ENCODE measurements at regions not wholly inside any gene's neighbourhood (a gene's known extent, or its start where the extent isn't known, plus 50 kb on each side); places are given as distances from the start of the nearest gene placed in this dataset.

DNA sequence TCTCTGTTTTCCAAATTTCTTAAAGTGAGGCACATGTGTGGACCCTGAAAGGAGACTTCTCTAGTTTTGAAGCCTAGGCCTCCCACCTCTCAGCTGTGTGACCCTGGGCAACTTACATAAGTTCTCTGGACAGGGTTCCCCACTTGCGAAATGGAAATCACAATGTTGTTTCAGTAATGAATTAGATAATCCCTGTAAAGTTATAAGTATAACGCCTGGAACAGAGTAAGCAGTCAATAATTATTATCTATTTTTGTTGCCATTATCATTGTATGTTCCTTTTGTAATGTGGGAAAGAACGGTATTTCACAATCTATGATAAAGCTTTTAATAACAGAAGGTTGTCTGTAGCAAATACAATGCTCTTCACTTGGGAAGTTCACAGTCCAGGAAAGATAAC lies 437.3 kb upstream of the ZNF507 start:
- no peak overlapping the region for H3K27ac ChIP-seq (ENCODE audit: low read depth in 2 of 2, low read length in 1 of 2)
- H3K36me3 ChIP-seq (ENCODE audit: control insufficient read depth in 2 of 2, insufficient read depth in 2 of 2, low read length in 1 of 2), result no peaks in the 10 kb centered on the region
- peaks cover 0 to 2% of the 10 kb centered on the region in 2 donors for H3K4me1 ChIP-seq (ENCODE audit: control insufficient read depth in 2 of 2, insufficient read depth in 2 of 2, low read length in 1 of 2)
- no peaks in the 10 kb centered on the region for H3K27me3 ChIP-seq (ENCODE audit: control insufficient read depth in 1 of 2, insufficient read depth in 2 of 2, low read length in 2 of 2)
- no peaks in the 10 kb centered on the region for H3K9me3 ChIP-seq (ENCODE audit: control insufficient read depth in 2 of 2, insufficient read depth in 1 of 2, low read depth in 1 of 2, low read length in 1 of 2)
- 55 to 71% methylated on average over 3 of the region's 3 CpGs for WGBS, 2 donors
- H3K4me3 ChIP-seq (ENCODE audit: low read depth in 1 of 2, low read length in 2 of 2), result no peak overlapping the region

DNA sequence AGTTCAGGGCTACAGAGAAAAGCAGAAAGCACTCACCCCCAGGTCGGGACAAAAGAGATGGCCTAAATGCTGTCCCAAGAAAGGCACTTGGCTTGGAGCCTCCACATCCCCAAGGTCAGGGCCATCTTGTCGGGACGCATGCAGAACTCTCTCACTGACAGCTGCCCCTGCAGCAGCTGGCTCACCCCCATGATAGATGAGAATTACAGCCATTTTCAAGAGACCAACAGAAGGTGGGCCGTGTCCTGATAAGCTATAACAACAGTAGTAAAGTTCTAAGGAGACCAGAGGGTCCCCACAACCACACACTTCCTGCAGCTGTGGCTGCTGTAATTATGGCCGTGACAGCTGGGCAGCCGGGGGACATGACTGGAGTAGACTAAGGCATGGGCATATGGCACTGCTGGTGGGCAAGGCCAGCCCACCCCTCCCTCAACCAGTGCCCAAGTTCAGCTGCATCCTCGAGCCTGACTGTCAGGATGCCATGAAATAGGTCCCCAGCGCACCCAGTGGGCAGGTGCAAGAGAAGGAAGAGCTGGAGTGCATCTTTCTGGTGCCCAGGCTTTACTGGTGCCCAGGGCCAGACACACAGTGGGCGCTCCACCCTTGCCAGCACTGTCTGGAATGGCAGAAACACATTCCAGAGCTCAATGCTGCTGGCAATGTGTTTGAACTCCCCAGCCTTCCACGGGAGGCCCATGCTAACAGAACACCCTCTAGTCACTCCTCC lies 436.7 kb upstream of the ZNF507 start:
- WGBS, 2 donors, result 56 to 67% methylated on average over 10 of the region's 10 CpGs
- H3K27me3 ChIP-seq (ENCODE audit: control insufficient read depth in 1 of 2, insufficient read depth in 2 of 2, low read length in 2 of 2), result no peaks in the 10 kb centered on the region
- no peaks in the 10 kb centered on the region for H3K9me3 ChIP-seq (ENCODE audit: control insufficient read depth in 2 of 2, insufficient read depth in 1 of 2, low read depth in 1 of 2, low read length in 1 of 2)
- H3K4me1 ChIP-seq (ENCODE audit: control insufficient read depth in 2 of 2, insufficient read depth in 2 of 2, low read length in 1 of 2), result peaks cover 0 to 2% of the 10 kb centered on the region in 2 donors
- no peak overlapping the region for H3K4me3 ChIP-seq (ENCODE audit: low read depth in 1 of 2, low read length in 2 of 2)
- no peaks in the 10 kb centered on the region for H3K36me3 ChIP-seq (ENCODE audit: control insufficient read depth in 2 of 2, insufficient read depth in 2 of 2, low read length in 1 of 2)
- no peak overlapping the region for H3K27ac ChIP-seq (ENCODE audit: low read depth in 2 of 2, low read length in 1 of 2)

DNA sequence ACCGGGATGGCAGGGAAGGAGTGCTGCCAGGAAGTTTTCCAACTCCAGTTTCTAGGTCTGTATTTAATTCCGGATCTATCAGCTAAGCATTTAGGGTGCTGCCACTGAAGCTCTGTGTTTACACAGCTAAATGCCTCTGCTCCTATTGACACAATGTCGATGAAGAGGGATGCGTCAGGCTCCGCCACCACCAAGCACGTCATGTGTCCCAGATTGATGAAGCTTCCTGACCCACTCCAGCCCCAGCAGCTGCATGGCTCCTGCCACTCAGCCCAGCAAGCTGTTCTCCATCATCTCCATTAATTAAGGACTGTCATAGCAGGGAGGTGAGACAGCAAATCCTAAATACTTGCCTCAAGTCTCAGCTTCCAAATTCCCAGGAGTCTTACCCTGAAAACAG lies 435.2 kb upstream of the ZNF507 start:
- no peak overlapping the region for H3K4me3 ChIP-seq (ENCODE audit: low read depth in 1 of 2, low read length in 2 of 2)
- no peaks in the 10 kb centered on the region for H3K27me3 ChIP-seq (ENCODE audit: control insufficient read depth in 1 of 2, insufficient read depth in 2 of 2, low read length in 2 of 2)
- peaks cover 0 to 2% of the 10 kb centered on the region in 2 donors for H3K4me1 ChIP-seq (ENCODE audit: control insufficient read depth in 2 of 2, insufficient read depth in 2 of 2, low read length in 1 of 2)
- H3K27ac ChIP-seq (ENCODE audit: low read depth in 2 of 2, low read length in 1 of 2), result no peak overlapping the region
- 45 to 59% methylated on average over 6 of the region's 6 CpGs for WGBS, 2 donors
- H3K36me3 ChIP-seq (ENCODE audit: control insufficient read depth in 2 of 2, insufficient read depth in 2 of 2, low read length in 1 of 2), result no peaks in the 10 kb centered on the region
- no peaks in the 10 kb centered on the region for H3K9me3 ChIP-seq (ENCODE audit: control insufficient read depth in 2 of 2, insufficient read depth in 1 of 2, low read depth in 1 of 2, low read length in 1 of 2)

- Histone ChIP-seq H3K4me1 (ENCODE audit: control insufficient read depth in 2 of 2, insufficient read depth in 2 of 2, low read length in 1 of 2) (peaks cover 0 to 2% of the 10 kb centered on the region in 2 donors), H3K4me3 (ENCODE audit: low read depth in 1 of 2, low read length in 2 of 2) (no peak overlapping the region), H3K27ac (ENCODE audit: low read depth in 2 of 2, low read length in 1 of 2) (no peak overlapping the region), H3K9me3 (ENCODE audit: control insufficient read depth in 2 of 2, insufficient read depth in 1 of 2, low read depth in 1 of 2, low read length in 1 of 2) (no peaks in the 10 kb centered on the region), H3K27me3 (ENCODE audit: control insufficient read depth in 1 of 2, insufficient read depth in 2 of 2, low read length in 2 of 2) (no peaks in the 10 kb centered on the region), H3K36me3 (ENCODE audit: control insufficient read depth in 2 of 2, insufficient read depth in 2 of 2, low read length in 1 of 2) (no peaks in the 10 kb centered on the region)
- 77 to 79% methylated on average over 6 of the region's 6 CpGs for WGBS, 2 donors
Observed at GRCh38 chr19:31911577-31911976, 433.8 kb upstream of the ZNF507 start.

DNA sequence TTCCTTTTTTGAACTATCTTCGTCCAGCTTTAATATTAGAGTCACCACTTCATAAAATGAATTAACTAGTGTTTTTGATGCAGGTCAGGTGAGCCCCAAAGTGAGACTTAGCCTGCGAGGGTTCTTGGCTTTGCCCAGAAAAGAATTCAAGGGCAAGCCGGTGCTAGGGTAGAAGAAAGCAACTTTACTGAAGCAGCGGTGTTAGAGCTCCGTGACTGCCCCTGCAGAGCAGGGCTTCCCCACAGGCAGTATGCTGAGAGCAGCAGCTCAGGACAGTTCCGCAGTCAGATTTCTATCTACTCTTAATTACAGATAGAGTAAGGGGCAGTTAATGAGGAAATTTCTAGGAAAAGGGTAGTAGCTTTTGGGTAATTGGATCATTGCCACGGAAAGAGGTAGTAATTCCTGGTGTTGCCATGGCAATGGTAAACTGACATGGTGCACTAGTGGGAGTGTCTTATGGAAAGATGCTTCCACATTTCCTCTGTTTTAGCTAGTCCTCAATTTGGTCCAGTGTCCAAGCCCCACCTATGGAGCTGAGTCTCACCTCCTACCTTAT lies 432.2 kb upstream of the ZNF507 start:
- 62 to 68% methylated on average over 7 of the region's 7 CpGs for WGBS, 2 donors
- Histone ChIP-seq H3K4me1 (ENCODE audit: control insufficient read depth in 2 of 2, insufficient read depth in 2 of 2, low read length in 1 of 2) (peaks cover 0 to 2% of the 10 kb centered on the region in 2 donors), H3K27me3 (ENCODE audit: control insufficient read depth in 1 of 2, insufficient read depth in 2 of 2, low read length in 2 of 2) (no peaks in the 10 kb centered on the region), H3K27ac (ENCODE audit: low read depth in 2 of 2, low read length in 1 of 2) (no peak overlapping the region), H3K4me3 (ENCODE audit: low read depth in 1 of 2, low read length in 2 of 2) (no peak overlapping the region), H3K36me3 (ENCODE audit: control insufficient read depth in 2 of 2, insufficient read depth in 2 of 2, low read length in 1 of 2) (no peaks in the 10 kb centered on the region), H3K9me3 (ENCODE audit: control insufficient read depth in 2 of 2, insufficient read depth in 1 of 2, low read depth in 1 of 2, low read length in 1 of 2) (no peaks in the 10 kb centered on the region)

GRCh38 chr19:31930401-31930800 lies 415.0 kb upstream of the ZNF507 start:
- H3K27me3 ChIP-seq (ENCODE audit: control insufficient read depth in 1 of 2, insufficient read depth in 2 of 2, low read length in 2 of 2), result no peaks in the 10 kb centered on the region
- no peaks in the 10 kb centered on the region for H3K9me3 ChIP-seq (ENCODE audit: control insufficient read depth in 2 of 2, insufficient read depth in 1 of 2, low read depth in 1 of 2, low read length in 1 of 2)
- H3K4me3 ChIP-seq (ENCODE audit: low read depth in 1 of 2, low read length in 2 of 2), result no peak overlapping the region
- no peaks in the 10 kb centered on the region for H3K36me3 ChIP-seq (ENCODE audit: control insufficient read depth in 2 of 2, insufficient read depth in 2 of 2, low read length in 1 of 2)
- WGBS, 2 donors, result 76 to 80% methylated on average over 2 of the region's 2 CpGs
- H3K27ac ChIP-seq (ENCODE audit: low read depth in 2 of 2, low read length in 1 of 2), result no peak overlapping the region
- no peaks in the 10 kb centered on the region for H3K4me1 ChIP-seq (ENCODE audit: control insufficient read depth in 2 of 2, insufficient read depth in 2 of 2, low read length in 1 of 2)

DNA sequence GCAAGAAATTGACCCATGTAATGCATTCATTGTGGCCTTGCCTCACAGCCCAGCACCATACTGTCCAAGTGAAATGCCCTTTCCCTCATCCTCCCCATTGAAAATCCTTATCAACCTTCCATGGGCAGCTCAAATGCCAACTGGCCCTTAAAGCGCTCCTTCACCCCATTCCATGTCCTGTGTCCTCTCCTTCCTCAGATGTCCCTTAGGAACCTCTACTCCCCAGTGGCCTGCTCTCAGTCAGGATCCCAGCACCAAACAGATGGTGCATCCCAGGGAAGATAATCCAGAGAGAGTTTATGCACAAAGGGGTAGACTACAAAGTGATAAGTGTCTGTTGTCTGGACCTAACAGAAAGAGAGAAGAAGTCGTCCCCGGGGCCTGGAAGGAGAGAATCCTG lies 407.4 kb upstream of the ZNF507 start:
- Histone ChIP-seq H3K9me3 (ENCODE audit: control insufficient read depth in 2 of 2, insufficient read depth in 1 of 2, low read depth in 1 of 2, low read length in 1 of 2) (peaks cover 3% of the 10 kb centered on the region in 2 donors), H3K36me3 (ENCODE audit: control insufficient read depth in 2 of 2, insufficient read depth in 2 of 2, low read length in 1 of 2) (no peaks in the 10 kb centered on the region), H3K27ac (ENCODE audit: low read depth in 2 of 2, low read length in 1 of 2) (no peak overlapping the region), H3K4me3 (ENCODE audit: low read depth in 1 of 2, low read length in 2 of 2) (no peak overlapping the region), H3K4me1 (ENCODE audit: control insufficient read depth in 2 of 2, insufficient read depth in 2 of 2, low read length in 1 of 2) (no peaks in the 10 kb centered on the region), H3K27me3 (ENCODE audit: control insufficient read depth in 1 of 2, insufficient read depth in 2 of 2, low read length in 2 of 2) (no peaks in the 10 kb centered on the region)
- 64 to 72% methylated on average over 3 of the region's 3 CpGs for WGBS, 2 donors

- Histone ChIP-seq H3K27ac (ENCODE audit: low read depth in 2 of 2, low read length in 1 of 2) (no peak overlapping the region), H3K27me3 (ENCODE audit: control insufficient read depth in 1 of 2, insufficient read depth in 2 of 2, low read length in 2 of 2) (no peaks in the 10 kb centered on the region), H3K4me3 (ENCODE audit: low read depth in 1 of 2, low read length in 2 of 2) (no peak overlapping the region), H3K9me3 (ENCODE audit: control insufficient read depth in 2 of 2, insufficient read depth in 1 of 2, low read depth in 1 of 2, low read length in 1 of 2) (peaks cover 3% of the 10 kb centered on the region in 2 donors), H3K36me3 (ENCODE audit: control insufficient read depth in 2 of 2, insufficient read depth in 2 of 2, low read length in 1 of 2) (no peaks in the 10 kb centered on the region), H3K4me1 (ENCODE audit: control insufficient read depth in 2 of 2, insufficient read depth in 2 of 2, low read length in 1 of 2) (no peaks in the 10 kb centered on the region)
- WGBS, 2 donors, result 71 to 72% methylated on average over 5 of the region's 5 CpGs
Observed at GRCh38 chr19:31938675-31939074, 406.7 kb upstream of the ZNF507 start.

- H3K4me1 ChIP-seq (ENCODE audit: control insufficient read depth in 2 of 2, insufficient read depth in 2 of 2, low read length in 1 of 2), result no peaks in the 10 kb centered on the region
- no peaks in the 10 kb centered on the region for H3K27me3 ChIP-seq (ENCODE audit: control insufficient read depth in 1 of 2, insufficient read depth in 2 of 2, low read length in 2 of 2)
- no peak overlapping the region for H3K27ac ChIP-seq (ENCODE audit: low read depth in 2 of 2, low read length in 1 of 2)
- 59 to 72% methylated on average over 2 of the region's 2 CpGs for WGBS, 2 donors
- H3K9me3 ChIP-seq (ENCODE audit: control insufficient read depth in 2 of 2, insufficient read depth in 1 of 2, low read depth in 1 of 2, low read length in 1 of 2), result peaks cover 3% of the 10 kb centered on the region in 2 donors
- no peak overlapping the region for H3K4me3 ChIP-seq (ENCODE audit: low read depth in 1 of 2, low read length in 2 of 2)
- H3K36me3 ChIP-seq (ENCODE audit: control insufficient read depth in 2 of 2, insufficient read depth in 2 of 2, low read length in 1 of 2), result no peaks in the 10 kb centered on the region
Observed at GRCh38 chr19:31940396-31940795, 405.0 kb upstream of the ZNF507 start.

DNA sequence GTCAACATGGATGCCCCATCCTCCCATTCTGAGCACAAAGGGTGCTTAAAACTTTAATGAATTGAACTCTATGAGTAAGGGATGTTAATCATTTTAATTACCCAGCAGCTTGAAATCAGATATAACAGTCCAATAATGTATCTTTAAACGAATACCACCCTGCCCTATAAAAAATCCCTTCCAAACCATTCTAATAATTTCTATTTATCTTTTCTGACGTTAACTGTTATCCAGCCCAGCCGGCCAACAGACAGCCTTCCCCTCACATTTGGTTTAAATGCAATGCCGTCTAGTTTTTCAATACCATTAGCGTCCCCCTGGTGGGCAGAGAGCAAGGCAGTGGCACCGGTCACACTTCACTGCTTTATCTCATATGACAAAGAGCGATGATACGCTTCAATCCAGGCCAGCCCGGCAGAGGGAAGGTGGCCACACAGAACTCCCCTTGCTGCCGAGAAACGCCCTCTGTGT lies 402.2 kb upstream of the ZNF507 start:
- Histone ChIP-seq H3K27me3 (ENCODE audit: control insufficient read depth in 1 of 2, insufficient read depth in 2 of 2, low read length in 2 of 2) (no peaks in the 10 kb centered on the region), H3K4me3 (ENCODE audit: low read depth in 1 of 2, low read length in 2 of 2) (no peak overlapping the region), H3K36me3 (ENCODE audit: control insufficient read depth in 2 of 2, insufficient read depth in 2 of 2, low read length in 1 of 2) (no peaks in the 10 kb centered on the region), H3K4me1 (ENCODE audit: control insufficient read depth in 2 of 2, insufficient read depth in 2 of 2, low read length in 1 of 2) (no peaks in the 10 kb centered on the region), H3K9me3 (ENCODE audit: control insufficient read depth in 2 of 2, insufficient read depth in 1 of 2, low read depth in 1 of 2, low read length in 1 of 2) (peaks cover 0 to 8% of the 10 kb centered on the region in 2 donors), H3K27ac (ENCODE audit: low read depth in 2 of 2, low read length in 1 of 2) (no peak overlapping the region)
- WGBS, 2 donors, result 47 to 57% methylated on average over 11 of the region's 11 CpGs
